ENCODE measurements at regions not wholly inside any gene's neighbourhood (a gene's known extent, or its start where the extent isn't known, plus 50 kb on each side); places are given as distances from the start of the nearest gene placed in this dataset.

GRCh38 chr3:66744521-66744920, 243.7 kb upstream of the LRIG1 start:
- no peak for TF ChIP-seq CTCF (tag by site-specific recombination; IDR thresholded peaks at IDR 0.05)
- TF ChIP-seq ZNF658 (tag by site-specific recombination; IDR thresholded peaks at IDR 0.05): no peak
- TF ChIP-seq ZNF639 (tag by site-specific recombination; IDR thresholded peaks at IDR 0.05): no peak
- no peak for TF ChIP-seq GLIS2 (tag by site-specific recombination; IDR thresholded peaks at IDR 0.05)
- TF ChIP-seq BCL11B (tag by site-specific recombination; IDR thresholded peaks at IDR 0.05; ENCODE audit: low read depth): no peak
- no peak for TF ChIP-seq ZNF704 (tag by site-specific recombination; IDR thresholded peaks at IDR 0.05)

Measured in HEK293 (cell line).